Cardiac muscle cell (in vitro differentiated cells and primary cell): ENCODE measurements at regions not wholly inside any gene's neighbourhood (a gene's known extent, or its start where the extent isn't known, plus 50 kb on each side); places are given as distances from the start of the nearest gene placed in this dataset.

Experiments
- DNase-seq, 2 donors: peaks; one replicate each; pipeline versions ENCODE4 v3.0.0 to v3.0.0-alpha.2; 2010 to 2017; ENCODE audit warnings: low read depth in 1 of 2, low spot score in 1 of 2
- H3K27ac ChIP-seq: fragments of 200-600 bp; sonication (generic); 2 replicates; pipeline ENCODE4 v1.5.1; 2016
- H3K27me3 ChIP-seq: fragments of 200-600 bp; sonication (generic); 2 replicates; pipeline ENCODE4 v1.6.0; 2016; ENCODE audit warnings: control low read depth
- H3K36me3 ChIP-seq: fragments of 200-600 bp; sonication (generic); 2 replicates; pipeline ENCODE4 v1.5.1; 2016; ENCODE audit warnings: control low read depth
- H3K4me1 ChIP-seq: fragments of 200-600 bp; sonication (generic); 2 replicates; pipeline ENCODE4 v1.8.1; 2017; ENCODE audit warnings: low read depth, mild to moderate bottlenecking, mixed run types
- H3K4me3 ChIP-seq: fragments of 200-600 bp; sonication (generic); 2 replicates; pipeline ENCODE4 v1.5.1; 2016; ENCODE audit warnings: mild to moderate bottlenecking
- H3K9me3 ChIP-seq: fragments of 200-600 bp; sonication (generic); 2 replicates; pipeline ENCODE4 v1.5.1; 2017; ENCODE audit warnings: low read depth, mild to moderate bottlenecking, control low read depth
- TF ChIP-seq, protein P1 (sequence below): IDR thresholded peaks from 2 replicates; pipeline ENCODE4 v1.5.1; 2012; ENCODE audit warnings: low read depth, mild to moderate bottlenecking, low read length

DNA sequence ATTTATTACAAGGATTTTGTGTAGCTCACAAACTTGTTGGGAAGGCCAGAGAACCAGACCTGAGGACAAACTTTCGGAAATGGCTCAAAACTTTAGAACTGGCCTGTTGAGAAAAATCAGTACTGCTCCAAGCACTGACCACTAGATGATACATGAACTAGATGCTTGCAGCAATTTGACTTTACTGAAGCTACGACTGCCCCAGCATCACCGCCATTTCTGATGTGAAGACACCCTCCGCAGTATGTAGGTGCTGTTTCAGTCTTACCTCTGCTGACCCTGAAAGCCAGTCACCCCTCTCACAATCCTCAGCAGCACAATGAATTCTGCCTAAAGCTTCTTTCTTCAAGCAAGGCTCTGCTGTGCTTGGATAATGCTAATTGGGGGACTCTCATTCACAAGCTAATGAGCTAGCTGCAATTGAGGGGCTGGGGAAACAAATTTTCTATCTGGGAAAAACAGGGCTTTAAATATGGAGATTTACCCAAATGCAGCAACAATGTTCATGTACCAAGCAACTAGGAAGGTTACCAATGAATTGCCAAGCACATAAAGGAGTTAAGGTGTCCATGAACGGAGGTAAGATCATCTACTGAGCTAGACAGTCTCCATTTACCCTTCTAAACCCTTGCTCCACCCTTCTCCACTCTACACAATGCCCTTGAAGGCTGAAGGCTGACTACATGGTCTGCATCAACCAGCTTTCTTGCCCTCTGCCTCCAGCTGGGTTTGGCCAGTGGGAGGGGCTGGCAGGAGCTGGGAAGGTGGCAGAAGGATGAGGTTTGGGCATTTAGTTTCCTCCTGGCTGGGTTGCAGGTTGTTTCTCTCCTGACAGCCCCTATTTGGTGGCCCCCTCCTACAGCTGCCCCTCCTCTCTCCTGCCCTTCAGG lies 53.2 kb upstream of the FSTL1 start:
- TF ChIP-seq, protein P1, sequence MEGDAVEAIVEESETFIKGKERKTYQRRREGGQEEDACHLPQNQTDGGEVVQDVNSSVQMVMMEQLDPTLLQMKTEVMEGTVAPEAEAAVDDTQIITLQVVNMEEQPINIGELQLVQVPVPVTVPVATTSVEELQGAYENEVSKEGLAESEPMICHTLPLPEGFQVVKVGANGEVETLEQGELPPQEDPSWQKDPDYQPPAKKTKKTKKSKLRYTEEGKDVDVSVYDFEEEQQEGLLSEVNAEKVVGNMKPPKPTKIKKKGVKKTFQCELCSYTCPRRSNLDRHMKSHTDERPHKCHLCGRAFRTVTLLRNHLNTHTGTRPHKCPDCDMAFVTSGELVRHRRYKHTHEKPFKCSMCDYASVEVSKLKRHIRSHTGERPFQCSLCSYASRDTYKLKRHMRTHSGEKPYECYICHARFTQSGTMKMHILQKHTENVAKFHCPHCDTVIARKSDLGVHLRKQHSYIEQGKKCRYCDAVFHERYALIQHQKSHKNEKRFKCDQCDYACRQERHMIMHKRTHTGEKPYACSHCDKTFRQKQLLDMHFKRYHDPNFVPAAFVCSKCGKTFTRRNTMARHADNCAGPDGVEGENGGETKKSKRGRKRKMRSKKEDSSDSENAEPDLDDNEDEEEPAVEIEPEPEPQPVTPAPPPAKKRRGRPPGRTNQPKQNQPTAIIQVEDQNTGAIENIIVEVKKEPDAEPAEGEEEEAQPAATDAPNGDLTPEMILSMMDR = no peak
- Histone ChIP-seq H3K36me3 (no peaks in the 10 kb centered on the region), H3K9me3 (no peaks in the 10 kb centered on the region), H3K4me3 (no peak overlapping the region), H3K4me1 (no peaks in the 10 kb centered on the region), H3K27me3 (no peaks in the 10 kb centered on the region), H3K27ac (no peak overlapping the region)
- no peak for DNase-seq

DNA sequence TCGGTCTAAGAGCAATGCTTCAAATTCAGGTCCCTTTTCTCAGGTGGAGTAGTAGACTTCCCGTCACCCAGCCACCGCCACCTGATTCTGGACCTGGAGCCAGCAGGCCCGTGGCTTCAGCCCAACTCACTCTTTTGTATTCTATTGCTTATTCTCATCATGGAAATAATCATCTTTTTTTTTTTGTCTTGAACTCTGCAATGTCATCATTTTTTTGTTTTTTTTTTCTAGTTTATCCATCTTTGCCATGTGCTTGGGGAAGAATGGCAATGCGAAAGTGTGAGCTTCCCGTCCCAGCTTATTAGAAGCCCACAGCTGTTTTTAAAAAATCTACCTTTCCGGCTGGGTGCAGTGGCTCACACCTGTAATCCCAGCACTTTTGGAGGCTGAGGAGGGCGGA lies 51.3 kb upstream of the FSTL1 start:
- no peak overlapping the region for H3K4me3 ChIP-seq
- H3K27me3 ChIP-seq = no peaks in the 10 kb centered on the region
- no peak for DNase-seq
- TF ChIP-seq, protein P1 = no peak
- no peaks in the 10 kb centered on the region for H3K36me3 ChIP-seq
- no peak overlapping the region for H3K27ac ChIP-seq
- H3K4me1 ChIP-seq = no peaks in the 10 kb centered on the region
- H3K9me3 ChIP-seq = no peaks in the 10 kb centered on the region
